GM18498 (cell line): ENCODE measurements at regions not wholly inside any gene's neighbourhood (a gene's known extent, or its start where the extent isn't known, plus 50 kb on each side); places are given as distances from the start of the nearest gene placed in this dataset.
"Not testable (repeated sequence)": the region's sequence is repeated elsewhere in the genome, so short reads cannot be mapped to it uniquely, and the experiment has no call there.

Source experiments
- ATAC-seq: cut with Tn5 transposase; IDR thresholded peaks from one replicate; pipeline ENCODE4 v1.9.1; 2021; ENCODE audit warnings: mild to moderate bottlenecking, moderate library complexity; ENCODE audit not compliant: unreplicated experiment

GRCh38 chr12:84077679-84078078 lies 834.9 kb downstream of the SLC6A15 start:
- ATAC-seq: no peak

DNA sequence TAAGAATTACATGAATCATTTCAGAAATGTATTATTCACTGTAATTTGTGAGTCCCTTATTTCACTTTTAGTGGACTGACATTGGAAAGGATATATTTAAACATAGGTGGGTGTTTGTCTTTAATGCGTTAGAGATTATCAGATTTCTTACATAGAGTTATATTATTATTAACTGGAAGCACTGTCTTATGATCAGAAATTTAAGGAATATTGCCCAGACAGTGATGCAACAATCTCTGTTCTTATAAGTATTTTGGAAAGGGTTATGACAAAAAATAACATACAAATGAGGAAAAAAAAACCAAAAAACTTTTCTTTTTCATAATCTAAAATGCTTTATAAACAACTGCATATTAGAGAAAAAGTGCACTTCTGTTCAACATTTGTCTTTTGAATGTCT lies 836.6 kb downstream of the SLC6A15 start:
- no peak for ATAC-seq

DNA sequence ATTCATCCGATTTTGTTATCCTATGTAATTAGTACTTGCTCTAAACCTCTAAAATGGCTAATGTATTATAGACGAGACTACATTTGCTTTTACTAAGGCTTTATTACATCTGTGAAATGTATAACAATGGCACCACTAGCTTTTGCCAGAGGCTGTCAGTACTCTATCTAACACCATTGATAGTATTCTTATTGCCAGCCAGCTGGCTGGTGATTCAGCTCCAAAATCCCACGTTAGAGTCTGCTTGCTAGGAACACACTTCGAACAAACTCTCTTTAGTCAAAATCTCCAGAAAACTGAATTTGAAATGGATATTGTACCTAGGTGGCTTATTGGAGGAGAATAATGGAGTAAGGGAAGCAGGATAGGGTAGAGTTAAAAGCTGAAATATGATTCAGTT lies 839.2 kb downstream of the SLC6A15 start:
- no peak for ATAC-seq

DNA sequence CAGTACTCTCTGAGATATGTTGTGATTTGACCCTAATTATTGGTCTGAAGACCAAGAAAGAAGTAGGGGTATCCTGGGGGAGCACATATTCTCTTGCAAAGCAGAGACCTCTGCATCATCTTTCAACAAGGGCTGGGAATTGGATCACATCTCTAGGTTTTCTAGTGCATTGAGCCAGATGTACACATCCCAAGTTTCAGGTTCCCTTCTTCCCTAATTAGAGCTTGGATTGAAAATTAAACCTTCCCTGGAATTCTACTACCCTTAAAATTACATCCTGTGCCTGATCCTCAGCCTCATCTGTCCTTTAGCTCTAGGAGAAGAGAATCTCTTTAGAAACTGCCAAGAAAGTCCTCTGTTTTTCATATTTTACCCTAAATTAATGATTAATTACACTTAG lies 839.6 kb downstream of the SLC6A15 start:
- no peak for ATAC-seq

DNA sequence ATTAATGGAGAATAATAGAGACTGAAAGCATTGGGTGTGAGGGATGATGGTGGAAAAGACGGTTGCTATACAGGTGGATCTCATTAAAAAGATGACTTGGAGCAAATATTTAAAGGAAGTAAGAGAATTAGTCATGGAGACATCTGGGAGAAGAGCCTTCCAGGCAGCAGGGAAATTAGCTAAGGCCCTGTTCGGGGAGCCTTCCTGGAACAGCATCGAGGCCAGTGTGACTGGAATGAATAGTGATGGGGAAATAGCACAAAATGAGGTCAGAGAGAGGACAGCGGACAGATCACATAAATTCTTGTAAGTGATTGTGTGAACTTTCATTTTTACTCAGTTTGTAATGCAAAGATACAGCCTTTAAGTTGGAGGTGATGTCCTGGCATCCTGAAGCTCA lies 842.3 kb downstream of the SLC6A15 start:
- ATAC-seq: no peak

DNA sequence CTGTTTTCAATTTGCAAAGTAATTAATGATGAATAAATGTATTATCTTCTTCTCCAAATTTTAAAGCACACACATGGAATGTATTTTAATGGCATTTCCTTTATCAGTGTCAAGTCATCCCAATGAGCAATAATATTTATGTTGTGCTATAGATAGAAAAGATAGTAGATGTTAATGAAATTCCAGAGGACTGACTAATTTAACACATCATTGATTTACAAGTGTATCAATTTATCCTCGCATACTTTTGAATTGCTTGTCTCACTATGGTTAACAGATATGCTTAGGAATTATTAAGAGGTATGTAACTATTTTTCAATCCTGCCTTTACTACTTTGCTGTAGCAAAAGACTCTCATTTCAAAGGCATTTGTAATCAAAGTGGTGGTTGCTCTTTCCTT lies 842.9 kb downstream of the SLC6A15 start:
- no peak for ATAC-seq

- no peak for ATAC-seq
These were observed 843.4 kb downstream of the SLC6A15 start for GRCh38 chr12:84069198-84069597.

DNA sequence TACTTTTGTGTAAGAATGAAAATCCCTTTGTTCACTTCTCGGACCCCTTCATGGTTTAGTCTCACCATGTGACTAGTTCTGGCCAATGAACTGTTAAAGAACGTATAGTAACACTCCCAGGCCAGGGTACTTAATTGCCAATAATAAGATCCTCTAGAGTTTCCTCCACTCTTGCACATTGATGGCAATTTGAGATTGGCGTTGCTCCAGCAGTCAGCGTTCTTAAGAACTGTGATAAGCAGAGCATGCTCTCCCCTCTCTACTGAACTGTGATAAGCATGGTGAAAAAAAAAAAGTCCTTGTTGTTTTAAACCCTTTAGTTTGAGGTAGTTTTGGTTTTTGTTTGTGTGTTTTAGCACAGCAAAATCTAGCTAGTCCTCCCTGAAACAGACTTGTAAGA lies 854.5 kb downstream of the SLC6A15 start:
- ATAC-seq: no peak

GRCh38 chr12:84054811-84055210 lies 857.8 kb downstream of the SLC6A15 start:
- ATAC-seq: no peak

- ATAC-seq: no peak
These were observed 864.7 kb downstream of the SLC6A15 start for GRCh38 chr12:84047881-84048280.

GRCh38 chr12:84046859-84047258 lies 865.7 kb downstream of the SLC6A15 start:
- no peak for ATAC-seq

GRCh38 chr12:84043355-84043754 lies 869.2 kb downstream of the SLC6A15 start:
- ATAC-seq: no peak

- ATAC-seq: no peak
These were observed 874.4 kb downstream of the SLC6A15 start for GRCh38 chr12:84038242-84038641.

- ATAC-seq: no peak
These were observed 875.7 kb downstream of the SLC6A15 start for GRCh38 chr12:84036912-84037311.

DNA sequence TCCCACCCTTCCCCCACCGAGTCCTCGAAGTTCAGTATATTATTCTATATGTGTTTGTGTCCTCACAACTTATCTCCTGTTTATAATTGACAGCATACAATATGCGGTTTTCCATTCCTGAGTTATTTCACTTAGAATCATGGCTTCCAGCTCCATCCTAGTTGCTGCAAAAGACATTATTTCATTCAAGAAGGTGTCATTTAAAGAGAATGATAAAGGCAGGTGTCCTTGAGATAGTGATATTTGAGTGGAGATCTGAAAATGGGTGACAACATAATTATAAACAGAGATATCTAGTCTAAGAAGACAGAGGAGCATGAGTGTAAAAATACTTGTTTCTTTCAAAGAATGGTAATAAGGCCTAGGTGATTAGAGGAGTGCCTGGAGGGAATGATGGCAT lies 876.8 kb downstream of the SLC6A15 start:
- no peak for ATAC-seq

- no peak for ATAC-seq
These were observed 877.7 kb downstream of the SLC6A15 start for GRCh38 chr12:84034871-84035270.

GRCh38 chr12:84033162-84033561 lies 879.4 kb downstream of the SLC6A15 start:
- no peak for ATAC-seq

DNA sequence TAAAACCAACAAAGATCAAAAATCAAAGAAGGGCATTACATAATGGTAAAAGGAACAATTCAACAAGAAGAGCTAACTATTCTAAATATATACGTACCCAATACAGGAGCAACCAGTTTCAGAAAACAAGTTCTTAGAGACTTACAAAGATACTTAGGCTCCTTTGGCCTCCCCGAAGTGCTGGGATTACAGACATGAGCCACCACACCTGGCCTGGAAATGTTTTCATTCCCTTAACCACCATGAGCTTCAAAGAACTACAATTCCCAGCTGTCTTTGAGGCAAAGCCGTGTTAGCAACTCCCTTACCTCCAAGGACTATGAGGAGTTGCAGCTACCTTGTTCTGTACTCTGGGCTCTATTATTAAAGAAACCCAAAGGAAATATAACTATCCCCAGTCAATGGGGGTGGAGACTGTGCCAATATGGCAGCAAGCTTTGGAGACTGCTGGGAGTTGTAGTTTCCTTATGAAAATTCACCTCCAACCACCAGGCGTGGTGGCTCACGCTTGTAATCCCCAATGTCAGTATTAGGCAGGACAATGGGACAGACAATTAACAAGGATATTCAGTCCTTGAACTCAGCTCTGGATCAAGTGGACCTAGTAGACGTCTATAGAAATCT lies 893.9 kb downstream of the SLC6A15 start:
- not testable (repeated sequence) for ATAC-seq

DNA sequence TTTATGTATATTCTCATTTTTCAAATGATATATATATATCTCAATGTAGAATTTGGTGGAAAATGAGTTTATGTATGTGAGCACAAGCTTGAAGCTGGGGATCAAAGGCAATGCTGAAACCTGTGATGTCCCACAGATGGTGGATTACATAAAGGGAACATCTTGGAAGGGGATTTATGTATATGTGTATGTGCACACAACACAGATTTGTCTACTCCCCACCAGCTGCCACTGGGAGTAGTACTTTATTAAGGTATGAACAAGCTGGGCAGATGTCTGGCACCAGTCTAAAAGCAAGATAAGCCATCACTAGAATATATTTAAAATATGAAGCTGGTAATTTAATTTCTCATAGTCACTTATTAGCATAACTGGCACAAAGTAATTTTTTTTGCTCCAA lies 895.6 kb downstream of the SLC6A15 start:
- ATAC-seq: no peak

GRCh38 chr12:83997423-83997822 lies 915.2 kb downstream of the SLC6A15 start:
- no peak for ATAC-seq

GRCh38 chr12:83996671-83997070 lies 915.9 kb downstream of the SLC6A15 start:
- ATAC-seq: no peak

GRCh38 chr12:83985084-83985483 lies 927.5 kb downstream of the SLC6A15 start:
- ATAC-seq: no peak

DNA sequence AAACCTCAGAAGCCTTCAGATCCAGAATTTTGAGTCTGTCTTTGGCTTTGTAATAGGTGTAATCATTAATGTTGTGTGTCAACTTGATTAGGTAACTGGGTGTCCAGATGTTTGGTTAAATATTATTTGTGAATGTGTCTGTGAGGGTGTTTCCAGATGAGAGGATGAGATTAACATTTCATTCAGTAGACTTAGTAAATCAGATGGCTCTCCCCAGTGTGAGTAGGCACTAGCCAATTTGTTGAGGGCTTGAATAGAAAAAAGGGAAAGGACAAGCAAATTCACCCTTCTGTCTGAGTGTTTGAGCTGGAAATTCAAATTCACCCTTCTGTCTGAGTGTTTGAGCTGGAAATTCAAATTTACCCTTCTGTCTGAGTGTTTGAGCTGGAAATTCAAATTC lies 932.2 kb downstream of the SLC6A15 start:
- no peak for ATAC-seq
